ENCODE measurements at regions not wholly inside any gene's neighbourhood (a gene's known extent, or its start where the extent isn't known, plus 50 kb on each side); places are given as distances from the start of the nearest gene placed in this dataset.
"Not testable (repeated sequence)": the region's sequence is repeated elsewhere in the genome, so short reads cannot be mapped to it uniquely, and the experiment has no call there.

DNA sequence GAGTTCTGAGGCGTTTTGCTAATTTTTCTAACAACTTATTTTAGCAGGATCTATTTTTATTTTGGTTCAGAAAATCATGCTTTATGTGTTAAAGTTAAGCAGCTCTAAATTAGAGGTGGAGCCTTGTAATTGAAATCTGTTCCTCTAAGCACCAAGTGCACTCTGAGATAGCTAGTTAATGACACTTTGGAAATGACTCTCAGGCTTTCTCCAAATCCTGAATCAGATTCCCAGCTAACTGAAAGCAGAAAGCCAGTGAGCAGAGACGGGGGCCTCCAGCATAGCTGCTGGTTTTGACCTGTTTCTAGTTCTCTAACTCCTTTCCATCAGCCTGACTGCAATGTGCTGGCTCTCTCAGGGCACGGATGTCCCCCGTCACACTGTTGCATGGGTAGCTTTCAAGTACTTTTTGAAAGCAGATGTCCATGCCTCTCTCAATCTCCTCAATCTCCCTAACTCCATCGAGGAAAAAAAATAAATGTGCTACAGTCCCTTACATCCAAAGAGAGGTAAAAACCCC, 326.5 kb downstream of the SATB2 start:
- no peak for DNase-seq

DNA sequence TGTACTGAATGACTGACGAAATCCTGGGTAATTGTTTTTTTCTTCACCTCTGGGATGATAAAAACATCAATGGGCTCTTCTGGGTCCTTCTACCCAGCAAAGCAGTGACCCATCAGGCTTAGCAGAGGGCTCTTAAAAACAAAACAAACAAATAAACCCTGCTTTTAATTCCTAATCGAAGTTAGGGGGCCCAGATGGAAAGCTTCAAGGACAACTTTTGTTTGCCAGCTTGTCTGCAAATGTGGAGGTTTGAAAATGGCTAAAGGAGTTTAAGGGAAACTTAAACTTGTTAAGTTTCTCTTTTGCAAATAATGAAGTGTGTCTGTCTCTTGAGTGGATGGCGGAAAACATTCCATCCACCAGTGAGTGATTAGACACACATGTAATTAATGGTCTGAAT, 327.2 kb downstream of the SATB2 start:
- no peak for DNase-seq

GRCh38 chr2:199128476-199129229, 329.1 kb downstream of the SATB2 start:
- no peak for DNase-seq

DNA sequence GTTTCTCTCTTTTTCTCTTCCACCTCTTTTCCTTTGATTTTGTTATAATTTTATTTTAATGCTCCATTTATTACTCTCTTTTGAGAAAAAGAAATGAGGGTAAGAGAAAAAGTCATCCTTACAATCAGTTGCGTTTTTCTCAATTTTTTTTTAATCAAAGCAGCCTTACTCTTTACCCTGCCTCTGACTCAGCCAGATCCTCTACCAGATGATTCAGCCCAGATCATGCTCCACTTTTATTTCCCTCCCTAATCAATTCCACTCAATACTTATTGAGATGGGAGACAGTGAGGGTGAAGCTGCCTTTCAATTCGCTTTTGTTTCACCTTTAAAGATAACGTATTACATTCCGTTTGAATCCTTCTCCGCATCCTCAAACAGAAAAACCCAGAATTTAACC, 337.9 kb downstream of the SATB2 start:
- DNase-seq = no peak

DNA sequence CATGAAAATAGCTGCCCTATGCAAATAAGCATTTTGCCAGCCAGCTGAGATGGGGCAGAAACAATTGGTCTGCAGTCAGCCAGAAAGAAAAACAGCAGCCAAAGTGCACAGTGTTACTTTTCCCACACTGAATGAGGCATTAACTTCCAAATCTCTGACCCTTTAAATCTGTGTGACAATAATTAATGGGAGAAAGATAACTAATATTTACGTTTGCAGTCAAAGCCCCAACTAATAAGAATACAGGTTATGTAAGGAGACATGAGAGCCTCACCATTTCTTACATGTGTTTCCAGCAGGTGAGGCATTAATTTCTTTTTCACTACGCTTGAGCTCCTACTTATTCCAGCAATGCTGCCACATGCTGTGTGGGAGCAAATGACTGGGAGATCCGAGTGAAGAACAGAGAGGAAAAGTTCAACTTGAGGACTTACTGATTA, 339.0 kb downstream of the SATB2 start:
- DNase-seq = no peak

DNA sequence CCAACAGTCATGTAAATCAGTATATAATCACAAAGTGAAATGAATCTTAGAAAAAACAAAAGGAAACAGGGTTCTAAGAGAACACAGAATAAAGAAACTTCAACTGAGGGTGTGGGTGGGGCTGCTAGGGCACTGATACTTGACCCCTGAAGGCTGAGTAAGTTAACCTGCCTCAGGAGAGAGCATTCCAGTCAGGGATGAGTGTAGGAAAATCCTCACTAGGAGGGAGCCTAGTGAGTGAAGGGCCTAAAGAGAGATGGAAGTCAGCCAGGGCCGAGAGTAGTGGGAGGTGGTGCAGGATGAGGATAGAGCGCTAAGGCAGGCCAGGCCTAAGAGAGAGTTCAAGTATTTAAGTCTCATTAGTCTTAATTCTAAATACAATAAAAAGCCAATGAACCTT, 342.6 kb downstream of the SATB2 start:
- DNase-seq = no peak

- DNase-seq = no peak
Measured at GRCh38 chr2:199113111-199113510, 344.6 kb downstream of the SATB2 start.

DNA sequence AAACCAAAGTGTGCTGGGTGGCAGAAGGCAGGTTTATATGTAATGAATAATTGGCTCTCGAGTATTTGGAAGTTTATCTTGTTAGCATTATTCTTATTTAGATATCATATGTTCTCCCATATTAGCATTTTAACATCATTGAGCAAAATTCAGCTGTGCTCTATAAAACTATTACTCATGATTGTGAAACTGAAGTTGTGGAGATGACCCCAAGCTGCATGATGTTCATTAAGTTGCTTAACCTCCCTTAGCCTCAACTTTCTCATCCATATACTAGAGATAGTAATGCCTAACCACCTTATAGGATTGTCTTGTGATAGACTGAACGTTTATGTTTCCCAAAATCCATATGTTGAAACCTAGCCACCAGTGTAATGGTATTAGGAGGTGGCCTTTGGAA, 346.3 kb downstream of the SATB2 start:
- DNase-seq = no peak

DNA sequence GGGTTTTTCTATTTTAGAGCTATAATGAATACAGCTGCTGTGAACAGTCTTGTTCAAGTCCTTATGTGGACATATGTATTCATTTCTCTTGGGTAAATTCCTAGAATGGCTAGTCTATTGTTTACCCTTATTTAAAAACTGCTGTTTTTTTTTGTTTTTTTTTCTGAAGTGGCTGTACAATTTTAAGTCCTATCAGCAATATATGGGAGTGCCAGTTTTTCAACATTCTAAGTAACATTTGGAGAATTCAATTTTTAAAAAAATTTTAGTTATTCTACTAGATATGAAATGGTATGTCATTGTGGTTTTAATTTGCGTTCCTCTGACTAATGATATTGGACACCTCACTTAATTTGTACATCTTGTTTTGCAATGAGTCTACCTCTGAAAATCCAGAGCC, 349.7 kb downstream of the SATB2 start:
- no peak for DNase-seq

DNA sequence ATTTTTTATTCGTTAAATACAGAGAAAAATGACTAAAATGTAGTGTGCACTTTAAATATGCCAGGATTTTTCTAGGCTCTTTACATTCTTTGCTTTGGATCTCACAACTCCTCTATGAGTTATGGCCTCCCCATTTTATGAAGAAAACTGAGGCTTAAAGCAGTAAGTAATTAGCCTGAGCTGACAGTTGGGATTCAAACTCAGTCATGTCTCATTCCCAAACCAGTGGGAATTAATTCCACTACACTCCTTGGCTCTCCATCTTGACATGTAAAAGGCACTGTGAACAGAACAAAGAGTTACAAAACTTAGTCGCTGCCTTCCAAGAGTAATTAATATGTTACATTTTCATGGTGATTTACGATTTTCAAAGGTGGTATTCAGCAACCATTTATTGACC, 351.9 kb downstream of the SATB2 start:
- DNase-seq = no peak

- no peak for DNase-seq
Measured at GRCh38 chr2:199101487-199101886, 356.3 kb downstream of the SATB2 start.

GRCh38 chr2:199100326-199101110, 357.2 kb downstream of the SATB2 start:
- DNase-seq = no peak

GRCh38 chr2:199092419-199092818, 365.3 kb downstream of the SATB2 start:
- no peak for DNase-seq

DNA sequence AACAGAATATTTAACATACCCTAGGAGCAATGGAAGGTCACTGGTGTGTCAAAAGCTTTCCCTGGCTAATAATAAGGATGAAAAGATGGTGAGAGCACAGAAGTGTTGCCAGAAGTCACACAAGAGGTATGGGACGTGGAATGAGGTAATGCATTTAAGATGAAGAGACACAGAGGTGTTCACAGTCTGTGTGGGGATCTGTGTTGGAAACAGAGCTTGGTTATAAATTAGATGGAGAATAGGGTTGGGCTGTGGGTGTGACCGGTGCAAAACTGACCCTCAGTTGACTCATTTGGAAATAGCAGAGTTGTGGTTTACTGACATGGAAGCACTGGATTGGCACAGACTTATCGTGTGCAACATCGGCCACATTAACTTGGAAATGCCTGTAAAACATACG, 372.5 kb downstream of the SATB2 start:
- no peak for DNase-seq

DNA sequence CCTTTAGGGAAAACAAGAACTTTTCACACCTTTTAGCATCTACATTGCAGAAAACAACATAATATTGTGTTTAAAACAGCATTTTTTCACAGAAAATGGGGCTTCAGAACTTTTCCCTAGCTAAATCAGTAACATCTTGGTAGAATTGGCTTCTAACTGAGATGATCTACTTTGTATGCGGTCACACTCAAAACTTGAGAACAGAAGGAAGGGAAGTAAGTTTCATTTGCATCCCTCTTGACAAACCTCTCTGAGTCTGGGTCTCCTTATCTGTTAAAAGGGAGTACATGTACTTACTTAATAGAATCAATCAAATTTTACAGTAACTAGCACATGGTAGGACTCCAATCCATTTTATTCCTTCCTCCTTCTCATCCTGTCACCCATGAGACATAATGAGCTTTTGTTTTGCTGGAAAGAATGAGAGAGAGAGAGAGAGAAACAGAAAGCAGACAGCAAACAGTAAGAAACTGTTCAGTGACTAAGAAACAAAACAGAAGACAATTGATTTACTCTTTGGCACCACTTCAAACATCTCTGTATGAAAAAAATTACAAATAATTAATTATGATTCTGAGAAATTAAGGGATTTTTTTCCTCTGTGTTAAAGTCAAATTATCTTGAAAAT, 387.3 kb downstream of the SATB2 start:
- DNase-seq = no peak

- DNase-seq = no peak
Measured at GRCh38 chr2:199064201-199064600, 393.5 kb downstream of the SATB2 start.

DNA sequence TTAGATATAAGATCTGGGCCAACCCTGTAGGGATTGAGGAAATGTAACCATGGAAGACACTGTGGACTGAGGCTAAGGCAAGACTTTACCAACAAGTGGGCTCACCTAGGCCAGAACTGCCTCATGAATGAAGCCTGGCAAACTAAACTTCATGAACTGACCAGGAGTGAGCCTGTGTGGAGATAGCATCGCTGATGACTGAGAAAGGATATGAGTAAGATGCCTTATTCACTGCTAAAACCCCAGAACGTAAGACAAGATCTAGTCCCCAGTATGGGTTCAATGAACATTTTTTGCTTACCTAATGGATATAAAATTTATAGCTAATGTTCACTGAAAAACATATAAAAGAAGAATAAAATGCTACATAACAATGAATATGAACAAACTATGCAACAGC, 399.8 kb downstream of the SATB2 start:
- no peak for DNase-seq

DNA sequence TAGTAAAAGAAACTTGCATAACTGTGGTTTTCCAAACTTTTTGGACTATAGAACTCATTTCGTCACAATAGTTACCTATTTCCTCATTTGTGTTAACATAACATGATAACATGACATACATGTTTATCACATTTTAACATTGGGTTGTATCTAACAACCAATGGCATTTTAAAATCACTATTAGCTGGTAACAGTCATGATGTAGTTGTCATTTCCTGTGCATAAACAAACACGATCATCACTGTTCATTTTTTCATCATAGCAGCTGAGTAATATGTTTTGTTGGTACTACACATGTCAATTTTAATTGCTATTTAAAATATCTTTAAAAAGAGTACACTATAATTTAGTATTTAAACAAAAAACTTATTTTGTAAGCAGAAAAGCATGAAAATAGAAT, 402.4 kb downstream of the SATB2 start:
- DNase-seq = no peak

DNA sequence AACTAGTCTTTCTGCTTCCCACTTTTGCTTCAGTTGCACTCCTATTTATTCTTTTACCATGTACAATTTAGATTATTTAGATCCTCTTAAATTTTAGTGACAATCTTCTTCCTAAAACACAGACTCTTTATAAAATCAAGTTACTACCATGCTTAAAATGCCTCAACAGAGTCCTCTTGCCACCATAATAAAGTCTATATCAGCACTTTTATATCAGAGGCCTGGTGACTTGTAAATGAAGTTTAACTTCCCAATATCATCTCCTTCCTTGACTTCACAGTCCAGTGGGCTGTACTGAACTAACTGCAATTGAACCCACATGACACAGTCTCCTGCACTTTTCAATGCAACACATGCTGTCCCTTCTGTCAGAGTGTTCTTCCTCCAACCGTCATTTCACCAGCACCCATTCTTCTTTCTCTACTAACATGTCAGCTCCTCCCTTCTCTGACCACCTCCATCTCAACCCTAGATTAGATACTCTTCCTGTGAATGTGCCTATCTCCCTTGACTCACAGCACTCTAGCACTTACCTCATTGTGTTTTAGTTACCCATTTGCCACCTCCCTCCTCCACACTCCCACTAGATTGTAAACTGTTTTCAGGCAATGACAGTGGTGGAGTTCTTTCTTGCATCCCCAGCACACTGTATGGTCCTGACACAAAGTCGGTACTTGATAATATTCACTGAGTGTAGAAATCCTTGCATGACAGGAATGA, 414.9 kb downstream of the SATB2 start:
- no peak for DNase-seq

DNA sequence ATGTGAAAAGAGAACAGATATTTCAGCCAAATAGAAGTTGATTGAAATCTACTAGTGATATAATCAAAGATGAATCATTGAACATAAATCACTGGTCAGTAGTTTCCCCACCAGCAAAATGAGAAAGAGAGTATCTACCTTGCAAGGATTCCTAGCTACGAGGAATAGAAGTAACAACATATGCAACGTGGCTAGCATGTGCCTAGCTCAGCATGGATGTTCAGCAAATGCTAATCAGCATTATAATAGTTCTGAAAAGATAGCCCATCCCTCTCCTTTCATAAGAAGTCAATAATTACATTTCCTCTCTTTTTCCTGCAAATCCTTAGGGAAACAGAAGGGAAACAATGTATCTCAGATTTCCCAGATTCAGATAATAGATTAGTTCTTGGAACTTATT, 417.2 kb downstream of the SATB2 start:
- DNase-seq = no peak

DNA sequence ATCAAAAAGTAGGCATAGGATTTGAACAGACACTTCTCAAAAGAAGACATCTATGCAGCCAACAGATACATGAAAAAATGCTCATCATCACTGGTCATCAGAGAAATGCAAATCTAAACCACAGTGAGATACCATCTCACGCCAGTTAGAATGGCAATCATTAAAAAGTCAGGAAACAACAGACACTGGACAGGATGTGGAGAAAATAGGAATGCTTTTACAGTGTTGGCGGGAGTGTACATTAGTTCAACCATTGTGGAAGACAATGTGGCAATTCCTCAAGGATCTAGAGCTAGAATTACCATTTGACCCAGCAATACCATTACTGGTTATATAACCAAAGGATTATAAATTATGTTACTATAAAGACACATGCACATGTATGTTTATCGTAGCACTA, 424.0 kb downstream of the SATB2 start:
- not testable (repeated sequence) for DNase-seq

DNA sequence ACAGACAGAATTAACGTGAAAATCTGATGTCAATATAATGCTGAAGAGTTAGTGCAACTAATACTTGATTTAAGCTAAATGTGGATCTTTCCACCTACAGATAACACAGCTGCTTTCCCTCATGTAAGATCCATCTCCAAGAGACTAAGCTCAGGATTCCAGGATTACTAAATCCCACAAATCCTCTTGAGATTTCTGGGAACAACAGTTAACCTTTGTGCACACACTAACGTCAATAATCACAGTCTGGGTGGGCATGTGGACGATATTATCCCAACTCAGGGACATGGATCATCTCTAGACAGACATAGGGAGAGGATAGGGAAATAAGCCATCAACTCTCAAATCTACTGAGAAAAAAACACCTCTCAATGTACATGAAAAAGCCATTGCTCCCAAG, 432.6 kb downstream of the SATB2 start:
- no peak for DNase-seq

DNA sequence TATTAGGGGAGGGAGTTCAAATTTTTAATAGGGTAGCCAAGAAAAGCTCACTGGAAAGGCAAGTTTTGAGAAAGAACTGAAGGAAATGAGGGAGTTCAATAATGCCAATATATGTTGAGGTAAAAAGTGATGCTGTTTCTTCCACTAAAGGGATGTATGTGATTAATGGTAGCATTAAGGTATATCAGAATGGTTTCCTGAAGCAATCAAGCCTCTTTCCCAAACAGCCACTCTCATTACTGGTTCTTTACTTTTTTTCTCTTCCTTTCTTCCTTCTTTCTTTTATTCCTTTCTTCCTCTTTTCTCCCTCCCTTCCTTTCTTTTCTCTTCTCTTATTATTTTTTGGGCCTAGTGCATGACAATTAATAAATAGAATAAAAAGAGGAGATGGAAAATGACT, 433.5 kb downstream of the SATB2 start:
- DNase-seq = no peak

All from NCI-H1048 (cell line).